GM12891 (cell line): ENCODE measurements at regions not wholly inside any gene's neighbourhood (a gene's known extent, or its start where the extent isn't known, plus 50 kb on each side); places are given as distances from the start of the nearest gene placed in this dataset.

Experiments used
- POLR2A ChIP-seq: IDR thresholded peaks from 2 replicates; pipeline ENCODE4 v1.6.1; 2011; ENCODE audit warnings: low read depth, low read length, control low read depth
- POLR2AphosphoS5 ChIP-seq: IDR thresholded peaks from 2 replicates; pipeline ENCODE4 v1.6.1; 2011; ENCODE audit warnings: low read depth, low read length, control low read depth
- POU2F2 ChIP-seq: IDR thresholded peaks from 2 replicates; pipeline ENCODE4 v1.6.1; 2011; ENCODE audit warnings: low read depth, mild to moderate bottlenecking, control low read depth, low read length, moderate library complexity
- TAF1 ChIP-seq: IDR thresholded peaks from 2 replicates; pipeline ENCODE4 v1.6.1; 2011; ENCODE audit warnings: low read depth, low read length, control low read depth

DNA sequence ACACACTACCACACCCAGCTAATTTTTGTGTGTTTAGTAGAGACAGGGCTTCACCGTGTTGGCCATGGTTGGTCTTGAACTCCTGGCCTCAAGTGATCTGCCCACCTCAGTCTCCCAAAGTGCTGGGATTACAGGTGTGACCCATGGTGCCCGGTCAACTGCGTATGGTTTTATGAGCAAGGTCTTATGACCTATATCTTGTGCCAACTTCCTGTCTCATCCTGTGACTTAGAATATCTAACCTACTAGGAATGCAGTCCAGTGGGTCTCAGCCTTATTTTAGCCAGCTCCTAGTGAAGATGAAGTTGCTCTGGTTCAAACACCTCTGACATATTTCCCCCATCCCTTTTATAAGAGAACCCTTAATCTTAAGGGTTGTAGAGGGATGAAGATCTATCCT lies 66.1 kb upstream of the OR5AN1 start:
- TF ChIP-seq TAF1 (no peak), POLR2A (no peak), POLR2AphosphoS5 (no peak), POU2F2 (no peak)
